SK-N-SH treated with all-trans-retinoic acid at 6 μM for 48 hours (cell line): ENCODE measurements at regions not wholly inside any gene's neighbourhood (a gene's known extent, or its start where the extent isn't known, plus 50 kb on each side); places are given as distances from the start of the nearest gene placed in this dataset.

Experiments
- ATAC-seq: fragments of 200-7000 bp; cut with Tn5 transposase; 3 replicates; pipeline ENCODE4 v1.9.1; 2020; ENCODE audit warnings: mild to moderate bottlenecking, moderate library complexity
- ARNTL ChIP-seq: fragments of 450-650 bp; formaldehyde crosslinking; IDR thresholded peaks from 2 replicates; pipeline ENCODE4 v1.5.0; 2020; ENCODE audit warnings: low read depth, mild to moderate bottlenecking, moderate library complexity, borderline replicate concordance
- BACH2 ChIP-seq: fragments of 250-450 bp; sonication (Bioruptor Pico); IDR thresholded peaks from 2 replicates; pipeline ENCODE4 v1.9.0; 2021; ENCODE audit warnings: mild to moderate bottlenecking, borderline replicate concordance
- CSDC2 ChIP-seq: fragments of 250-450 bp; sonication (Bioruptor Pico); IDR thresholded peaks from 2 replicates; pipeline ENCODE4 v1.5.0; 2020; ENCODE audit warnings: mild to moderate bottlenecking, moderate library complexity
- ESRRG ChIP-seq: fragments of 250-450 bp; sonication (Bioruptor Pico); IDR thresholded peaks from 2 replicates; pipeline ENCODE4 v1.6.1; 2021; ENCODE audit warnings: mild to moderate bottlenecking
- GLIS3 ChIP-seq: fragments of 250-450 bp; sonication (Bioruptor Pico); IDR thresholded peaks from 2 replicates; pipeline ENCODE4 v1.5.0; 2020; ENCODE audit warnings: mild to moderate bottlenecking, moderate library complexity
- ISL1 ChIP-seq: fragments of 250-450 bp; sonication (Bioruptor Pico); IDR thresholded peaks from 2 replicates; pipeline ENCODE4 v2.1.2; 2022; ENCODE audit warnings: mild to moderate bottlenecking, moderate library complexity
- OSR1 ChIP-seq: fragments of 250-450 bp; sonication (Bioruptor Pico); IDR thresholded peaks from 2 replicates; pipeline ENCODE4 v1.8.0; 2022; ENCODE audit warnings: moderate library complexity, mild to moderate bottlenecking, inconsistent platforms
- PPARA ChIP-seq: fragments of 250-450 bp; sonication (Bioruptor Pico); IDR thresholded peaks from 2 replicates; pipeline ENCODE4 v1.5.0; 2020; ENCODE audit warnings: mild to moderate bottlenecking, borderline replicate concordance
- RARB ChIP-seq: fragments of 250-450 bp; sonication (Bioruptor Pico); IDR thresholded peaks from 2 replicates; pipeline ENCODE4 v1.8.0; 2021; ENCODE audit warnings: mild to moderate bottlenecking, moderate library complexity
- SNAI2 ChIP-seq: fragments of 250-450 bp; sonication (Bioruptor Pico); IDR thresholded peaks from 2 replicates; pipeline ENCODE4 v1.5.0; 2020; ENCODE audit warnings: mild to moderate bottlenecking, moderate library complexity
- TCF4 ChIP-seq: fragments of 250-450 bp; sonication (Bioruptor Pico); IDR thresholded peaks from 2 replicates; pipeline ENCODE4 v1.8.0; 2021; ENCODE audit warnings: mild to moderate bottlenecking, moderate library complexity, borderline replicate concordance
- TOX ChIP-seq: fragments of 250-450 bp; sonication (Bioruptor Pico); IDR thresholded peaks from 2 replicates; pipeline ENCODE4 v1.8.0; 2021; ENCODE audit warnings: mild to moderate bottlenecking, moderate library complexity, borderline replicate concordance
- ZC3H10 ChIP-seq: fragments of 250-450 bp; sonication (Bioruptor Pico); IDR thresholded peaks from 2 replicates; pipeline ENCODE4 v1.5.1; 2021; ENCODE audit warnings: mild to moderate bottlenecking, moderate library complexity
- ZFP3 ChIP-seq: fragments of 250-450 bp; sonication (Bioruptor Pico); IDR thresholded peaks from 2 replicates; pipeline ENCODE4 v1.5.0; 2020; ENCODE audit warnings: mild to moderate bottlenecking, moderate library complexity
- ZFP30 ChIP-seq: fragments of 450-650 bp; formaldehyde crosslinking; IDR thresholded peaks from 2 replicates; pipeline ENCODE4 v1.5.0; 2022; ENCODE audit warnings: mild to moderate bottlenecking, moderate library complexity
- ZNF565 ChIP-seq: fragments of 450-650 bp; formaldehyde crosslinking; conservative IDR thresholded peaks from 2 replicates; pipeline ENCODE4 v1.5.0; 2020; ENCODE audit warnings: low read depth, mild to moderate bottlenecking, moderate library complexity
- ZNF70 ChIP-seq: fragments of 450-650 bp; formaldehyde crosslinking; IDR thresholded peaks from 2 replicates; pipeline ENCODE4 v1.5.0; 2020; ENCODE audit warnings: mild to moderate bottlenecking, moderate library complexity
- ZNF8 ChIP-seq: fragments of 450-650 bp; formaldehyde crosslinking; IDR thresholded peaks from 2 replicates; pipeline ENCODE4 v1.5.0; 2020; ENCODE audit warnings: mild to moderate bottlenecking, moderate library complexity
- TF ChIP-seq, protein P1 (sequence below): fragments of 250-450 bp; sonication (Bioruptor Pico); IDR thresholded peaks from 2 replicates; pipeline ENCODE4 v1.5.1; 2020; ENCODE audit warnings: low read depth, mild to moderate bottlenecking, moderate library complexity
- TF ChIP-seq, protein P2 (sequence below): fragments of 250-450 bp; sonication (Bioruptor Pico); IDR thresholded peaks from 2 replicates; pipeline ENCODE4 v1.8.0; 2021; ENCODE audit warnings: low read depth, mild to moderate bottlenecking, moderate library complexity, borderline replicate concordance
- TF ChIP-seq, protein P3 (sequence below): fragments of 250-450 bp; sonication (Bioruptor Pico); IDR thresholded peaks from 2 replicates; pipeline ENCODE4 v1.5.1; 2021; ENCODE audit warnings: mild to moderate bottlenecking, moderate library complexity
- TF ChIP-seq, protein P4 (sequence below): fragments of 250-450 bp; sonication (Bioruptor Pico); IDR thresholded peaks from 2 replicates; pipeline ENCODE4 v1.8.0; 2020; ENCODE audit warnings: mild to moderate bottlenecking, moderate library complexity, borderline replicate concordance

DNA sequence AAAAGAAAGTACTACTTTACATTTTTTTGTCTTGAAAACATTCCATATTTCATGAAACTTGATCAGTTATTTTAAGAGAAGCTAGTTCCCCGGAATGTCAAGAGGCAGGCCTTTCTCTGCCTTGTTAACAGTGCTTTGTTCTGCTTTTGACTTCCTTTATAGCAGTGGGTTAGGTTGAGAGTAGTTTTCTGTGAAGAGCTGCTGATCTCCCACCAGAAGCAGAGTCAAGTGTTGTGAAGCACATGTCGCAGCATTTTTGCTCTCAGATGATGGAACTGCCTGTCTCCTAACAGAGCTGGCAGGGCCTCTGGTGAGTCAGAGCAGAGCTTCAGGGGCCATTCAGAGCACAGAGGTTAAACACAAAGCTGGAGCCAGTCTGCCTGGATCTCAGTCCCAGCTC, 871.8 kb downstream of the SLC4A3 start:
- ATAC-seq = peak; percentile 97
- TF ChIP-seq ZNF70 = no peak
- no peak for TF ChIP-seq TOX (CRISPR knock-in tag)
- no peak for TF ChIP-seq BACH2 (CRISPR knock-in tag)
- TF ChIP-seq ZNF8 = no peak
- no peak for TF ChIP-seq TCF4 (CRISPR knock-in tag)
- no peak for TF ChIP-seq SNAI2 (CRISPR knock-in tag)
- no peak for TF ChIP-seq PPARA
- no peak for TF ChIP-seq CSDC2 (CRISPR knock-in tag)
- TF ChIP-seq, protein P1, sequence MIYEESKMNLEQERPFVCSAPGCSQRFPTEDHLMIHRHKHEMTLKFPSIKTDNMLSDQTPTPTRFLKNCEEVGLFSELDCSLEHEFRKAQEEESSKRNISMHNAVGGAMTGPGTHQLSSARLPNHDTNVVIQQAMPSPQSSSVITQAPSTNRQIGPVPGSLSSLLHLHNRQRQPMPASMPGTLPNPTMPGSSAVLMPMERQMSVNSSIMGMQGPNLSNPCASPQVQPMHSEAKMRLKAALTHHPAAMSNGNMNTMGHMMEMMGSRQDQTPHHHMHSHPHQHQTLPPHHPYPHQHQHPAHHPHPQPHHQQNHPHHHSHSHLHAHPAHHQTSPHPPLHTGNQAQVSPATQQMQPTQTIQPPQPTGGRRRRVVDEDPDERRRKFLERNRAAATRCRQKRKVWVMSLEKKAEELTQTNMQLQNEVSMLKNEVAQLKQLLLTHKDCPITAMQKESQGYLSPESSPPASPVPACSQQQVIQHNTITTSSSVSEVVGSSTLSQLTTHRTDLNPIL (CRISPR knock-in tag) = no peak
- TF ChIP-seq, protein P2, sequence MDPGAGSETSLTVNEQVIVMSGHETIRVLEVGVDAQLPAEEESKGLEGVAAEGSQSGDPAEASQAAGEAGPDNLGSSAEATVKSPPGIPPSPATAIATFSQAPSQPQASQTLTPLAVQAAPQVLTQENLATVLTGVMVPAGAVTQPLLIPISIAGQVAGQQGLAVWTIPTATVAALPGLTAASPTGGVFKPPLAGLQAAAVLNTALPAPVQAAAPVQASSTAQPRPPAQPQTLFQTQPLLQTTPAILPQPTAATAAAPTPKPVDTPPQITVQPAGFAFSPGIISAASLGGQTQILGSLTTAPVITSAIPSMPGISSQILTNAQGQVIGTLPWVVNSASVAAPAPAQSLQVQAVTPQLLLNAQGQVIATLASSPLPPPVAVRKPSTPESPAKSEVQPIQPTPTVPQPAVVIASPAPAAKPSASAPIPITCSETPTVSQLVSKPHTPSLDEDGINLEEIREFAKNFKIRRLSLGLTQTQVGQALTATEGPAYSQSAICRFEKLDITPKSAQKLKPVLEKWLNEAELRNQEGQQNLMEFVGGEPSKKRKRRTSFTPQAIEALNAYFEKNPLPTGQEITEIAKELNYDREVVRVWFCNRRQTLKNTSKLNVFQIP (CRISPR knock-in tag) = no peak
- no peak for TF ChIP-seq GLIS3 (CRISPR knock-in tag)
- TF ChIP-seq ARNTL (CRISPR knock-in tag) = no peak
- TF ChIP-seq, protein P3, sequence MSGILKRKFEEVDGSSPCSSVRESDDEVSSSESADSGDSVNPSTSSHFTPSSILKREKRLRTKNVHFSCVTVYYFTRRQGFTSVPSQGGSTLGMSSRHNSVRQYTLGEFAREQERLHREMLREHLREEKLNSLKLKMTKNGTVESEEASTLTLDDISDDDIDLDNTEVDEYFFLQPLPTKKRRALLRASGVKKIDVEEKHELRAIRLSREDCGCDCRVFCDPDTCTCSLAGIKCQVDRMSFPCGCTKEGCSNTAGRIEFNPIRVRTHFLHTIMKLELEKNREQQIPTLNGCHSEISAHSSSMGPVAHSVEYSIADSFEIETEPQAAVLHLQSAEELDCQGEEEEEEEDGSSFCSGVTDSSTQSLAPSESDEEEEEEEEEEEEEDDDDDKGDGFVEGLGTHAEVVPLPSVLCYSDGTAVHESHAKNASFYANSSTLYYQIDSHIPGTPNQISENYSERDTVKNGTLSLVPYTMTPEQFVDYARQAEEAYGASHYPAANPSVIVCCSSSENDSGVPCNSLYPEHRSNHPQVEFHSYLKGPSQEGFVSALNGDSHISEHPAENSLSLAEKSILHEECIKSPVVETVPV (CRISPR knock-in tag) = no peak
- no peak for TF ChIP-seq OSR1 (CRISPR knock-in tag)
- TF ChIP-seq ZFP30 (CRISPR knock-in tag) = no peak
- TF ChIP-seq ESRRG (CRISPR knock-in tag) = no peak
- no peak for TF ChIP-seq ZNF565
- no peak for TF ChIP-seq ISL1
- TF ChIP-seq, protein P4, sequence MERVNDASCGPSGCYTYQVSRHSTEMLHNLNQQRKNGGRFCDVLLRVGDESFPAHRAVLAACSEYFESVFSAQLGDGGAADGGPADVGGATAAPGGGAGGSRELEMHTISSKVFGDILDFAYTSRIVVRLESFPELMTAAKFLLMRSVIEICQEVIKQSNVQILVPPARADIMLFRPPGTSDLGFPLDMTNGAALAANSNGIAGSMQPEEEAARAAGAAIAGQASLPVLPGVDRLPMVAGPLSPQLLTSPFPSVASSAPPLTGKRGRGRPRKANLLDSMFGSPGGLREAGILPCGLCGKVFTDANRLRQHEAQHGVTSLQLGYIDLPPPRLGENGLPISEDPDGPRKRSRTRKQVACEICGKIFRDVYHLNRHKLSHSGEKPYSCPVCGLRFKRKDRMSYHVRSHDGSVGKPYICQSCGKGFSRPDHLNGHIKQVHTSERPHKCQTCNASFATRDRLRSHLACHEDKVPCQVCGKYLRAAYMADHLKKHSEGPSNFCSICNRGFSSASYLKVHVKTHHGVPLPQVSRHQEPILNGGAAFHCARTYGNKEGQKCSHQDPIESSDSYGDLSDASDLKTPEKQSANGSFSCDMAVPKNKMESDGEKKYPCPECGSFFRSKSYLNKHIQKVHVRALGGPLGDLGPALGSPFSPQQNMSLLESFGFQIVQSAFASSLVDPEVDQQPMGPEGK (CRISPR knock-in tag) = no peak
- TF ChIP-seq ZC3H10 (CRISPR knock-in tag) = no peak

GRCh38 chr2:220502539-220502938, 875.1 kb downstream of the SLC4A3 start:
- TF ChIP-seq ISL1 (no peak), GLIS3 (CRISPR knock-in tag) (no peak), ESRRG (CRISPR knock-in tag) (no peak), ZNF565 (no peak), SNAI2 (CRISPR knock-in tag) (no peak), TCF4 (CRISPR knock-in tag) (no peak), PPARA (no peak), ZFP30 (CRISPR knock-in tag) (no peak), ZFP3 (CRISPR knock-in tag) (no peak), BACH2 (CRISPR knock-in tag) (no peak), ARNTL (CRISPR knock-in tag) (no peak), TOX (CRISPR knock-in tag) (no peak), ZNF70 (no peak)
- TF ChIP-seq, protein P2 (CRISPR knock-in tag) = no peak
- no peak for ATAC-seq

- no peak for ATAC-seq
- TF ChIP-seq, protein P4 (CRISPR knock-in tag) = no peak
- TF ChIP-seq OSR1 (CRISPR knock-in tag) = no peak
- TF ChIP-seq ISL1 = no peak
- TF ChIP-seq SNAI2 (CRISPR knock-in tag) = no peak
- no peak for TF ChIP-seq ZC3H10 (CRISPR knock-in tag)
- no peak for TF ChIP-seq TOX (CRISPR knock-in tag)
- no peak for TF ChIP-seq RARB (CRISPR knock-in tag)
- no peak for TF ChIP-seq ZFP30 (CRISPR knock-in tag)
- TF ChIP-seq ARNTL (CRISPR knock-in tag) = no peak
- TF ChIP-seq, protein P1 (CRISPR knock-in tag) = no peak
- TF ChIP-seq, protein P3 (CRISPR knock-in tag) = no peak
- TF ChIP-seq ZNF565 = no peak
- TF ChIP-seq ZNF70 = no peak
Measured at GRCh38 chr2:220503431-220503830, 876.0 kb downstream of the SLC4A3 start.
